ENCODE measurements at regions not wholly inside any gene's neighbourhood (a gene's known extent, or its start where the extent isn't known, plus 50 kb on each side); places are given as distances from the start of the nearest gene placed in this dataset.

DNA sequence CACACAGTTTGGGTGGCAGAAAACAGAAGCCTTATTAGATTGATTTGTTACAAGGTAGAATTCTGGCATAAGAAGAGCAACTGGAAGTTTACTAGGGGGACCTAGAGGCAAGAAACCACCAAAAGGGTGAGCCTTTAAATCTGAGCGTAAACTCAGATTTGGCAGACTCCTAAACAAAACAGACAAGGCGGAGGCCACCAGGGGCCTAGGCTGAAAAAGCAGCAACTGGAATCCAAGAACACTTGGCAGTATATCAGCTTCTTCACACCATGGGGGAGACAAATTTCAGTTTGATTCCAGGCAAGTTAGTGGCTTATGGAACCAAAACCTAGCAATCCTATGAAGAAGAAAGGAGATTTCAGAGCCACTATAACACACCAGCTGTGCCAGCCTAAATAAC, 220.0 kb downstream of the C3orf38 start:
- 90 to 93% methylated on average over 2 of the region's 2 CpGs for WGBS, 2 donors
- H3K27me3 ChIP-seq = no peaks in the 10 kb centered on the region
- H3K27ac ChIP-seq = no peak overlapping the region
- ATAC-seq = no peak
- no peaks in the 10 kb centered on the region for H3K4me1 ChIP-seq
- TF ChIP-seq POLR2A (IDR thresholded peaks at IDR 0.05) = no peak
- TF ChIP-seq, protein P1, sequence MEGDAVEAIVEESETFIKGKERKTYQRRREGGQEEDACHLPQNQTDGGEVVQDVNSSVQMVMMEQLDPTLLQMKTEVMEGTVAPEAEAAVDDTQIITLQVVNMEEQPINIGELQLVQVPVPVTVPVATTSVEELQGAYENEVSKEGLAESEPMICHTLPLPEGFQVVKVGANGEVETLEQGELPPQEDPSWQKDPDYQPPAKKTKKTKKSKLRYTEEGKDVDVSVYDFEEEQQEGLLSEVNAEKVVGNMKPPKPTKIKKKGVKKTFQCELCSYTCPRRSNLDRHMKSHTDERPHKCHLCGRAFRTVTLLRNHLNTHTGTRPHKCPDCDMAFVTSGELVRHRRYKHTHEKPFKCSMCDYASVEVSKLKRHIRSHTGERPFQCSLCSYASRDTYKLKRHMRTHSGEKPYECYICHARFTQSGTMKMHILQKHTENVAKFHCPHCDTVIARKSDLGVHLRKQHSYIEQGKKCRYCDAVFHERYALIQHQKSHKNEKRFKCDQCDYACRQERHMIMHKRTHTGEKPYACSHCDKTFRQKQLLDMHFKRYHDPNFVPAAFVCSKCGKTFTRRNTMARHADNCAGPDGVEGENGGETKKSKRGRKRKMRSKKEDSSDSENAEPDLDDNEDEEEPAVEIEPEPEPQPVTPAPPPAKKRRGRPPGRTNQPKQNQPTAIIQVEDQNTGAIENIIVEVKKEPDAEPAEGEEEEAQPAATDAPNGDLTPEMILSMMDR (IDR thresholded peaks at IDR 0.05) = no peak
- no peak overlapping the region for H3K4me3 ChIP-seq
- no peaks in the 10 kb centered on the region for H3K9me3 ChIP-seq
- no peaks in the 10 kb centered on the region for H3K36me3 ChIP-seq (replicated peaks in 1 of 2; ENCODE audit: insufficient read depth in 1 of 2, low read depth in 2 of 2)
- intact Hi-C loops (cut with DNase I) = no loop called here
- DNase-seq = no peak

DNA sequence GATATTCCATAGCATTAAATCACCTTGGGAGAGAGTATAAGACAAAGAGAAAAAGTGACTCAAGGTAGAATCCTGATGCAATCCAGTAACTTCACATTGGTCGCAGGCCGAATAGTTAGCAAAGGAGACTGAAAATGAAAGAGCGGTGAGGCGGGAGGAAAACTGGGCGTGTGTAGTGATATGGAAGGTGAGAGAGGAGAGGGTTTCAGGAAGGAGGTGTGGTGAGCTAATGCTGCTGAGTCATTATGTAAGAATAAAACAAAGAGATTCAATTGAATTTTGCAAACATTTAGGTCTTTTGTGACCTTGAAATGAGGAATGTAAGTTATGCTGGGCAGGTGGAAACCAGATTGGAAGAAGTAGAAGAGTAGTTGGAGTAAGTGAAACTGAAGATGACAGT, 235.3 kb downstream of the C3orf38 start:
- WGBS, 2 donors = 58 to 62% methylated on average over 5 of the region's 5 CpGs
- intact Hi-C loops (cut with DNase I) = no loop called here
- H3K27ac ChIP-seq = no peak overlapping the region

DNA sequence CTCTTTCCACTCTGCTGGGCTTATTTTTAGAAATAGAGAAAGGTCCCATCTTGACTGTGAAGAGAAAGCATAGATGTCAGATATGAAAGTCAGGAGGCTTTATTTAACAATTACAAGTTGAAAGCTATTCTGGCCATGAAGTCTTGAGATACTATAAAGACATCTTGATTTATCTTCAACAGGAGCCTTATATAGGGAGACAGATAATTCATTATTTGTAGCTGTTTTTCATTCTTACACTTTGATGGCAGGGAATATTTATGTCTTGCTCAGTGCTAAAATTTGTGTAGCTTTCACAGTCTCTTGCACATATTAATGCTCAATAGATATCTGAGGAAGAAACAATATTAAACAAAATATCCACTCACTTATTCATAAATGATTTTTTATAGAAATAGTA, 248.8 kb downstream of the C3orf38 start:
- Histone ChIP-seq H3K27ac (no peak overlapping the region), H3K4me3 (no peak overlapping the region), H3K9me3 (no peaks in the 10 kb centered on the region), H3K27me3 (no peaks in the 10 kb centered on the region), H3K4me1 (no peaks in the 10 kb centered on the region), H3K36me3 (replicated peaks in 1 of 2; ENCODE audit: insufficient read depth in 1 of 2, low read depth in 2 of 2) (no peaks in the 10 kb centered on the region)
- TF ChIP-seq, protein P1 (IDR thresholded peaks at IDR 0.05) = no peak
- no peak for TF ChIP-seq POLR2A (IDR thresholded peaks at IDR 0.05)
- intact Hi-C loops (cut with DNase I) = no loop called here
- DNase-seq = no peak
- no peak for ATAC-seq

More for the DNA sequence above, 235.3 kb downstream of the C3orf38 start:
- H3K9me3 ChIP-seq = no peaks in the 10 kb centered on the region
- no peaks in the 10 kb centered on the region for H3K36me3 ChIP-seq (replicated peaks in 1 of 2; ENCODE audit: insufficient read depth in 1 of 2, low read depth in 2 of 2)
- no peak for DNase-seq
- no peak overlapping the region for H3K4me3 ChIP-seq
- no peaks in the 10 kb centered on the region for H3K4me1 ChIP-seq
- no peak for ATAC-seq
- H3K27me3 ChIP-seq = no peaks in the 10 kb centered on the region
- TF ChIP-seq, protein P1 (IDR thresholded peaks at IDR 0.05) = no peak
- TF ChIP-seq POLR2A (IDR thresholded peaks at IDR 0.05) = no peak

DNA sequence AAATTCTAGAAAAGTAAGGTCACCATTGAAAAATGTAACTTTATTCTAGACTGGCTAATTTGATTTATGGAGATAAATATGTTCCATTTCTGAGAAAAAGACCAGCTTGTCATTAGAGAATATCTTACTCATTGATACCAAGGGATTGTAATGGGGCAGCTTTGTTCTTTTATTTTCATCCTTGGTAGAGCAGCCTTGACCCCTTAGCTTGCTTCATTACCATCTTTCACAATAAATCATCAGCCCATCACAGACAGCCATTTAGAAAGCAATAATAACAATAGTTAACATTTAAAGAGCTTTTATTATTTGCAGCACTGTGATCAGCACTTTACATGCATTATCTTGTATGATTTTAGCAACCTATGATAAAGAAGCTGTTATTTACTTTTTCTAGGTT, 253.6 kb downstream of the C3orf38 start:
- Histone ChIP-seq H3K9me3 (no peaks in the 10 kb centered on the region), H3K36me3 (replicated peaks in 1 of 2; ENCODE audit: insufficient read depth in 1 of 2, low read depth in 2 of 2) (no peaks in the 10 kb centered on the region), H3K4me3 (no peak overlapping the region), H3K4me1 (no peaks in the 10 kb centered on the region), H3K27ac (no peak overlapping the region), H3K27me3 (no peaks in the 10 kb centered on the region)
- TF ChIP-seq, protein P1 (IDR thresholded peaks at IDR 0.05) = no peak
- TF ChIP-seq POLR2A (IDR thresholded peaks at IDR 0.05) = no peak
- ATAC-seq = no peak
- DNase-seq = no peak
- intact Hi-C loops (cut with DNase I) = no loop called here

DNA sequence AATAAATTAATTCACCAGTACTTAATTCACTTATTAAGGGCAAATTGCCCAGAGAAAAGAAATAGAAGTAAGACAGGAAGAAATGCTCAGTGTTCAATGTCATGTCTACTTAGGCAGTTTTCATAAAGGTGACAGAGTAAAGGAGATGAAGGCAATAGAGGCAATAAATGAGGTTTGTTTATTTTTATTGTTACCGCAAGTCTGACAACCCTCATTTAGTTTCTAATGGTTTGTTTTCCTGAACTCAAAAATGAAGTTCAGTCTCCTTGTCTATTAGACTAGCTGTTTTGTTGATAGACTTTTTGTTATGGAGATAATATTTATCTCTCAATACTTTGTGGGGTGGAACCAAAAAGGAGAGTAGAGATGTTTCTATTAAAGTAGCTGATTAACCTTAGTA, 258.3 kb downstream of the C3orf38 start:
- WGBS, 2 donors = 91 to 92% methylated on average over 1 of the region's 1 CpG
- Histone ChIP-seq H3K9me3 (no peaks in the 10 kb centered on the region), H3K4me1 (no peaks in the 10 kb centered on the region), H3K27me3 (no peaks in the 10 kb centered on the region), H3K36me3 (replicated peaks in 1 of 2; ENCODE audit: insufficient read depth in 1 of 2, low read depth in 2 of 2) (no peaks in the 10 kb centered on the region), H3K27ac (no peak overlapping the region), H3K4me3 (no peak overlapping the region)
- no peak for ATAC-seq
- no peak for DNase-seq
- TF ChIP-seq, protein P1 (IDR thresholded peaks at IDR 0.05) = no peak
- TF ChIP-seq POLR2A (IDR thresholded peaks at IDR 0.05) = no peak
- intact Hi-C loops (cut with DNase I) = no loop called here
